NCI-H226 (cell line): ENCODE measurements at regions not wholly inside any gene's neighbourhood (a gene's known extent, or its start where the extent isn't known, plus 50 kb on each side); places are given as distances from the start of the nearest gene placed in this dataset.
"Not testable (repeated sequence)": the region's sequence is repeated elsewhere in the genome, so short reads cannot be mapped to it uniquely, and the experiment has no call there.

Experiments used
- DNase-seq: peaks from one replicate; pipeline ENCODE4 v3.0.0-alpha.2; 2015

- peak; percentile 43 for DNase-seq
These were observed 307.8 kb upstream of the PAPPA start for GRCh38 chr9:115845648-115846312.

DNA sequence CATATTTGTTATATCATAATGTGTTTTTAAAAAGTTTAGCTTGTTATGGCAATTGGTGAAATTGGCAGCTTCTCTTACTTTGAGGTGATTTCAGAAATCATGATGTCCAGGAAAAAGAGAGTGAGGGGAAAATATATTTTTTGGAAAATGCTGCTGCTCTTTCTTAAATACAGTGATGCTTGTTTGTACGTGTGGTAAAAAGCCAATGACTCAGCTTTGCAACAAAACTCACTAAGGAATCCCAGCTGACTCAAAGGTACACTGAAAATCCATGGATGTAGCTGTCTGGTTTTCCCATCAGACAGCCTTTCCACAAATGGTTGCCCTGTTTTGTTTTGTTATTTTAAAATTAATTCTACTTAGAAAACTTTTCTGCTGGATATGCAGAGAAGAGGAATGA is 306.4 kb upstream of the PAPPA start:
- peak; percentile 21 for DNase-seq

DNA sequence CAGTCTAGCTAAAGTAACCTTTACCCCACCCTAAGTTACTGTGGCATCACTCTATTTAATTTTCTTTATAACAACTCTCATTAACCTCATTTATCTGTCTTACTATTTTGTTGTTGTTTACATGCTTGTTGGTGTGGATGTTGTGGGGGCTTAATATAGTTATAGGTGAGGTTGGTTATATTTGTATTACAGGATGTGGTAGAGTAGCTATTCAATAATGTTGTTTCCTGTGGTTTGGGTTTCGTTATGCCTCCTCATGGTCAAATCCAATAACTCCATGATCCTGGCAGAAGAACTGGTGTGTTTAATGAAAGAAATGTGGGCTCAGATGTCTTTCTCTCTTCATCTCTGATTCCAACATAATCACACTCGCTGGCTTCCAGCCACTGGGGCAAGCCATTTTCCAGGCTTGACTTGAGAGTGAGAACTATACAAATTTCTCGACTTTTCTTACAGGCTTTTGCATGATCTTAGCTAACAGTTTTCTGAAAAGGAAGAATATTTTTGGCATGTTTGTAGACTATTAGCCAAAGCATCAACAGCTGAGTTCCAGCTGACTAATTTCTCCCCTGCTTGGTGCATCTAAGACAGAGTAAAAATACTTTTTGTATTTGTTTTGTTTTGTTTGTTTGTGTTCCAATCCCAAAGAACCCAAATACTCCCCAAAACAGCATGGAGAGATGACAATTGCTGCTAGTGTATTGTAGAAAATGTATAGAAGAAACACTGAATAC is 303.7 kb upstream of the PAPPA start:
- no peak for DNase-seq

GRCh38 chr9:115850548-115851304 is 302.9 kb upstream of the PAPPA start:
- DNase-seq: peak; percentile 7

GRCh38 chr9:115855458-115856133 is 298.0 kb upstream of the PAPPA start:
- DNase-seq: peak; percentile 51

DNA sequence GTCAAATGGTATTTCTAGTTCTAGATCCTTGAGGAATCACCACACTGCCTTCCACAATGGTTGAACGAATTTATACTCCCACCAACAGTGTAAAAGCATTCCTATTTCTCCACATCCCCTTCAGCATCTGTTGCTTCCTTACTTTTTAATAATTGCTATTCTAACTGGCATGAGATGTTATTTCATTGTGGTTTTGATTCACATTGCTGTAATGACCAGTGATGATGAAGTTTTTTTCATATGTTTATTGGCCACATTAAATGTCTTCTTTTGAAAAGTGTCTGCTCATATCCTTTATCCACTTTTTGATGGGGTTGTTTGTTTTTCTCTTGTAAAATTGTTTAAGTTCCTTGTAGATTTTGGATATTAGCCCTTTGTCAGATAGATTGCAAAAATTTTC is 295.2 kb upstream of the PAPPA start:
- DNase-seq: not testable (repeated sequence)

- DNase-seq: no peak
These were observed 291.6 kb upstream of the PAPPA start for GRCh38 chr9:115862021-115862420.

GRCh38 chr9:115864581-115864980 is 289.0 kb upstream of the PAPPA start:
- DNase-seq: no peak

- DNase-seq: no peak
These were observed 286.3 kb upstream of the PAPPA start for GRCh38 chr9:115867326-115867725.

DNA sequence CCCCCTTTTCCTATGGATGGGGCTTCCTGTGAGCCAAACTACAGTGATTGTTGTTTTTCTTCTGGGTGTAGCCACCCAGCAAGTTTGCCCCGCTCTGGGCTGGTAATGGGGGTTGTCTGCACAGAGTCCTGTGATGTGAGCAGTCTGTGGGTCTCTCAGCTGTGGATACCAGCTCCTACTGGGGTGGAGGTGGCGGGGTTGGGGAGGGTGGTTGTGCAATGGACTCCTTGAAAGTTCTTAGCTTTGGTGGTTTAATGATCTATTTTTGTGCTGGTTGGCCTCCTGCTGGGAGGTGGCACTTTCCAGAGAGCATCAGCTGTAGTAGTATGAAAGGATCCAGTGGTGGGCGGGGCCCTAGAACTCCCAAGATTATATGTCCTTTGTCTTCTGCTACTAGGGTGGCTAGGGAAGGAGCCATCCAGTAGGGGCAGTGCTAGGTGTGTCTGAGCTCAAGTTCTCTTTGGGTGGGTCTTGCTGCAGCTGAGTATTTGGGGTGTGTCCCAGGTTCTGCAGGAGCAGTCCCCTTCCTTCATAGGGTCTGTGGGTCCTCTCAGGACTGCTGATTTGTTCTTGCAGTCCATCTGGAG is 275.6 kb upstream of the PAPPA start:
- DNase-seq: no peak

DNA sequence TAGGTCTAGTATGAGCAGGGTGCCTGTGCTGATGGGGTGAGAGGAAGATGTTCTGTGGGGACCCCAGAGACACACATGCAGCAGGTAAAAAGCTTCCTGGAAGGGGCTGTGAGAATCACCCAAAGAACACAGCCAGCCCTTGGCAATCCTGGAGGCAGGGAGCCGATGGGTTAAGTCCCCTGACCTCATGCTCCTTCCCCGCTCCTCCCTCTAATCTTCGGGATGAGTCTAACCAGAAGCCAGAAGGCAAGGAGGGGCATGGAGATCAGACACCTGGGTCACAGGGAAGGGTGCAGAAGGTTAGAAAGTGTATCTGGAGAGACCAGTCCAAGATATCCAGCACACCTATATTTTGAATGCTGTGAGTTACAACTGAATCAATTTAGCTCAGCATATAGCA is 274.1 kb upstream of the PAPPA start:
- no peak for DNase-seq

- DNase-seq: no peak
These were observed 273.2 kb upstream of the PAPPA start for GRCh38 chr9:115880221-115880885.

DNA sequence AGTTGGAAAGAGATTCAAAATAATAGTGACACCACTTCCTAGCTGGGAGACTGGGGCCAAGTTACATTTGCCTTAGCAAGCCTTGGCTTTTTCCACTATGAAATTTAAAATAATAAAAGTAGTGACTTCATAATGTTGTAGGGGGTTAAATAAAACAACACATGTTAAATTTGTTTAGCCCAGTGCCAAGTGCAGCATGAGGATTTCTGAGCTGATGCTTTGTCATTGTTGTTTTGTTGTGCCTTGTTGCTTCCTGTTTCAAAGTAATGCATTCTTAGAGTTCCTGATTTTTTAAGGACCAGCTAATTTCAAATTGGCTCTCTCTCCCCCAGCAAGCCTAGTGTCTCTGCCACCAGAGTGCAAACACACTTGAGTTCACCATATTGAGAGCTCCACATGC is 270.7 kb upstream of the PAPPA start:
- DNase-seq: no peak

- DNase-seq: peak; percentile 44
These were observed 269.9 kb upstream of the PAPPA start for GRCh38 chr9:115883467-115884329.

DNA sequence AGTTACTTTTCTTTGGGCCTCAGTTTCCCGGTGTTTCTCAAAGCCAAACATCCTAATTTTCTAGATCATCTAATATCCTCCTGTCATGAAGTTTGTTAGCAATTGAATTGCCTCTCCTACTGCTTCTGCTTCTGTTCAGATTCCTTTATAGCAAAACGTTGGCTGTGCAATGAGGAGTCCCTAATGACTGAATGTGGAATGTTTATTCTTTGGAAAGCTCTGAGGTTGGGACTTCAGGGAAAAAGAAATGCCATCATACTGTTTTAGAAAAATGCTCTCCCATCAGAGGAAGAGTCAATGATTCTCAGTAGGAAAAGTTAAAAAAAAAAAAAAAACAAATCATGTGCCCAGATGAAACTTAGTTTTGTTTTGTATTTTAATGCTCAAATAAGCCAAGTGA is 268.7 kb upstream of the PAPPA start:
- no peak for DNase-seq

DNA sequence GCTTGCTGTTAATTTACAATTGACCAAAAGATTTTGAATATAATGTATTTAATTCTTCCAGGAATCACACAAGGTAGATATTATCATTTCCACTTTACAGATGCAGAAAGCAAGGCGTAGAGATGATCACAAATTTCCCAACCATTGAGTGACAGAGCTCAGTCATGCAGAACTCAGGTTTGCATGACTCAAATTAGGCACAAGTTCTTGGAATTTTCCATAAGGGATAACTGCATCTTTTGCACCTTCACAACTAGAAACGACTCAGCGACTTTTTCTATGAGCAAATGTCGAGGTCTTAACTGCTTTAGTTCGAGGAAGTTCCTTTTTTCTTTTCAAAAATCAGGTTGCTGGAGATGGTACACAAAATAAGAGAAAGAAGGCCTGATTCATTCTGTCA is 265.5 kb upstream of the PAPPA start:
- no peak for DNase-seq

- DNase-seq: no peak
These were observed 261.7 kb upstream of the PAPPA start for GRCh38 chr9:115891929-115892328.

GRCh38 chr9:115898478-115898877 is 255.1 kb upstream of the PAPPA start:
- not testable (repeated sequence) for DNase-seq

- no peak for DNase-seq
These were observed 252.9 kb upstream of the PAPPA start for GRCh38 chr9:115900698-115901097.

DNA sequence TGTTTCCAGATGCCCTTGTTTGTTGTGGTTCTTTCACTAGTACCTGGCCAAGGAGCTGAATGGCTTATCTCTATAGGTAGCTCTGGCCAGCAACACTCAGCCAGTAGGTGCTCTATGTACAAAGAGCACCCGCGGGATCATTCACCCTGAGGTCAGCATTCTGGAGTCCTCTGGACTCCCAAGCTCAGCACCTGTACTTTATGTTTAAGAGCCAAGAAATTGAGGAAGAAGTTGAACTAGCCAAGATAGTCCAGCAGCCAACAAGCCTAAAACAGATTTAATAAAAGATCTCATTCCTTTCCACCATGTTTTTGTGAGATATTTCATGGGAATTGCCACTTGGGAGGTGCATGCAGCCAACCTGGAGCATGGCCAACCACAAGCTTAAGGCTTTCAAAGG is 242.6 kb upstream of the PAPPA start:
- no peak for DNase-seq

DNA sequence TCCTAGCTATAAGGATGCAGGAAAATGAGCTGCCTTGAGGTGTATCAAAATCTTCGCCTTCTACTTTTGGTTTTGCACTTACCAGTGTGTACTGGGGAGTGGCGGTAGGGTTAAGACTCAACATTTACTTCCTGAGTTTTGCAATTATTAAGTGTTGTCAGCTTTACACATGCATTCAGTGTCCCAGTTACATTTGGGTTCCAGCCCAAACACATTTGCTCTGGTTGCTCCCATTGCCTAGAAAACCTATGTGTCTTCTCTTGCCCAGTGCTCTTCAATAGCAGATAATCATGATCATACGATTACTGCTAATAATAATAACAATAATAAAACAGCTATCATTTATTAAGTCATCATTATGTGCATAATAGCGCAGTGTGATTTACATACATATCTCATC is 241.5 kb upstream of the PAPPA start:
- DNase-seq: no peak
